NCI-H187 treated with DMSO at 0.1 percent for 48 hours (cell line): ENCODE measurements at regions not wholly inside any gene's neighbourhood (a gene's known extent, or its start where the extent isn't known, plus 50 kb on each side); places are given as distances from the start of the nearest gene placed in this dataset.
"Not testable (repeated sequence)": the region's sequence is repeated elsewhere in the genome, so short reads cannot be mapped to it uniquely, and the experiment has no call there.

ENCODE experiments used
- DNase-seq: peaks from one replicate; lab custom pipeline; 2025; lab: John Stamatoyannopoulos, UW

GRCh38 chr19:34034318-34034846 is 137.9 kb upstream of the LSM14A start:
- no peak for DNase-seq

GRCh38 chr19:34041925-34042521 is 130.3 kb upstream of the LSM14A start:
- no peak for DNase-seq

- DNase-seq = no peak
Observed at GRCh38 chr19:34044021-34044420, 128.3 kb upstream of the LSM14A start.

- no peak for DNase-seq
Observed at GRCh38 chr19:34049944-34050343, 122.4 kb upstream of the LSM14A start.

GRCh38 chr19:34050430-34050829 is 121.9 kb upstream of the LSM14A start:
- not testable (repeated sequence) for DNase-seq

GRCh38 chr19:34051255-34051654 is 121.0 kb upstream of the LSM14A start:
- no peak for DNase-seq

GRCh38 chr19:34057155-34057554 is 115.1 kb upstream of the LSM14A start:
- DNase-seq = no peak

- no peak for DNase-seq
Observed at GRCh38 chr19:34066007-34066643, 106.2 kb upstream of the LSM14A start.

- DNase-seq = no peak
Observed at GRCh38 chr19:34067861-34068271, 104.4 kb upstream of the LSM14A start.

- DNase-seq = no peak
Observed at GRCh38 chr19:34075661-34076091, 96.6 kb upstream of the LSM14A start.

- no peak for DNase-seq
Observed at GRCh38 chr19:34082289-34083077, 89.8 kb upstream of the LSM14A start.

GRCh38 chr19:34084396-34085145 is 87.7 kb upstream of the LSM14A start:
- DNase-seq = no peak

- no peak for DNase-seq
Observed at GRCh38 chr19:34085336-34085735, 87.0 kb upstream of the LSM14A start.

- no peak for DNase-seq
Observed at GRCh38 chr19:34088292-34088691, 84.0 kb upstream of the LSM14A start.

- no peak for DNase-seq
Observed at GRCh38 chr19:34089566-34089965, 82.7 kb upstream of the LSM14A start.

- DNase-seq = no peak
Observed at GRCh38 chr19:34094960-34095359, 77.3 kb upstream of the LSM14A start.

- DNase-seq = not testable (repeated sequence)
Observed at GRCh38 chr19:34095411-34095810, 76.9 kb upstream of the LSM14A start.

GRCh38 chr19:34096020-34096915 is 76.0 kb upstream of the LSM14A start:
- peak; percentile 42 for DNase-seq

GRCh38 chr19:34104096-34104495 is 68.2 kb upstream of the LSM14A start:
- DNase-seq = no peak

GRCh38 chr19:34104557-34104956 is 67.7 kb upstream of the LSM14A start:
- DNase-seq = no peak

GRCh38 chr19:34109596-34109995 is 62.7 kb upstream of the LSM14A start:
- no peak for DNase-seq
